ENCODE measurements at regions not wholly inside any gene's neighbourhood (a gene's known extent, or its start where the extent isn't known, plus 50 kb on each side); places are given as distances from the start of the nearest gene placed in this dataset.

DNA sequence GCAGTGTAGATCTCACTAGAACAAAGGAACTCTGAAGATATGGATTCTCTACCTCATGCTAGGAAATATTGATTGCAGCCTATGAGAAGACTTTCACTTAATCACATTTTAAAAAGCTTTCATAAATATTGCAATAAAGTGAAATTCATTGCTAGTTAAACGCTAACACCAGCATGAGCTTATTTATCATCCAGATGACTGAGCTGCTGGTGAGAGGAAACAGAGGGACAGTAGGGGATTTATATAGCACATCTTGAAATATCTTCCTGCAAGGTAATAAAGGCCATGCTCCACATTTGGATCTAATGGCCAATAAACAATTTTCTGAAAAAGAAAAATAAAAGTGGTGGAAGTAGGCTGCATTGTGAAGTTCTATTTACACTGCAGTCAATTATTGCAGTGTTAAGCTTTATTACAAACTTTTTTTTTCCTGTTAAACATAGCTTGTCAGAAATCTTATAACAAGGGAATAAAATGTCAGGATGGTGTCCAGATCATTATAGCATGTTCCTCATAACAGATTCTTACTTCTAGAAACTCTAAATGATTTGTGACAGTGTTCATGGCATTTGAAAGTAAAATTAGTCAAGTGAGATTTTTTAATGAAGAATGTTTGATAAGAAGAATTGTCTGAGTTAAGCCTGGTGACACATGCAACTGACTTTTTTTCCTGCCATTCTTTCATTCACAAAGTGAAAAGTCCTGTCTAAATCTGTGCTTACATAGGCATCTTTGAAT lies 342.6 kb downstream of the DMAC1 start:
- TF ChIP-seq, protein P1, sequence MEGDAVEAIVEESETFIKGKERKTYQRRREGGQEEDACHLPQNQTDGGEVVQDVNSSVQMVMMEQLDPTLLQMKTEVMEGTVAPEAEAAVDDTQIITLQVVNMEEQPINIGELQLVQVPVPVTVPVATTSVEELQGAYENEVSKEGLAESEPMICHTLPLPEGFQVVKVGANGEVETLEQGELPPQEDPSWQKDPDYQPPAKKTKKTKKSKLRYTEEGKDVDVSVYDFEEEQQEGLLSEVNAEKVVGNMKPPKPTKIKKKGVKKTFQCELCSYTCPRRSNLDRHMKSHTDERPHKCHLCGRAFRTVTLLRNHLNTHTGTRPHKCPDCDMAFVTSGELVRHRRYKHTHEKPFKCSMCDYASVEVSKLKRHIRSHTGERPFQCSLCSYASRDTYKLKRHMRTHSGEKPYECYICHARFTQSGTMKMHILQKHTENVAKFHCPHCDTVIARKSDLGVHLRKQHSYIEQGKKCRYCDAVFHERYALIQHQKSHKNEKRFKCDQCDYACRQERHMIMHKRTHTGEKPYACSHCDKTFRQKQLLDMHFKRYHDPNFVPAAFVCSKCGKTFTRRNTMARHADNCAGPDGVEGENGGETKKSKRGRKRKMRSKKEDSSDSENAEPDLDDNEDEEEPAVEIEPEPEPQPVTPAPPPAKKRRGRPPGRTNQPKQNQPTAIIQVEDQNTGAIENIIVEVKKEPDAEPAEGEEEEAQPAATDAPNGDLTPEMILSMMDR (conservative IDR thresholded peaks at IDR 0.05; ENCODE audit: low read depth, low read length) = no peak
- Histone ChIP-seq H2AFZ (ENCODE audit: low read depth) (no peak overlapping the region), H3K79me2 (ENCODE audit: insufficient read depth, low read depth) (no peaks in the 10 kb centered on the region), H4K20me1 (ENCODE audit: insufficient read depth) (no peaks in the 10 kb centered on the region), H3K4me1 (ENCODE audit: low read depth, poor library complexity, severe bottlenecking) (peaks cover 9% of the 10 kb centered on the region), H3K4me2 (no peak overlapping the region), H3K27me3 (ENCODE audit: insufficient read depth, low read depth) (no peaks in the 10 kb centered on the region), H3K36me3 (ENCODE audit: insufficient read depth) (no peaks in the 10 kb centered on the region), H3K27ac (no peak overlapping the region), H3K9ac (no peak overlapping the region), H3K4me3 (IDR thresholded peaks at IDR 0.05; ENCODE audit: insufficient read depth, low read depth, low read length) (no peak overlapping the region)

DNA sequence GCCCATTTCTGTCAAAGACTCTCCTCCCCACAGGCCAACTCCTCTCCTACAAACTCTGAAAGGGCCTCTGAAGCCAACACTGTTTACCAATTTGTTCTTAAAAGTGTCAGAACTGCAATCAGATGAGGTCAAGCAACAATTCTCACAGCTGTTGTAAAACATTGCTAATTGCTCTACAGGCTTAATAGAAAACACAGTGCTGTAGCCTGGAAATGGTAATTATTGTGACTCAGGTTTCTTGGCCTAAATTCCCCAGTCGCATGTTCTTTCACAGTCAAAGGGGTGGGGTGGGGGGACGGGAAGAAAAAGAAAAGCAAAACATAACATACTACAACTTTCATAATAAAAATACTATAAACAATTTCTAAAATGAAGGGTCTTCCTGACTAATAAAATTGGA lies 343.2 kb downstream of the DMAC1 start:
- Histone ChIP-seq H3K4me2 (no peak overlapping the region), H2AFZ (ENCODE audit: low read depth) (no peak overlapping the region), H3K27me3 (ENCODE audit: insufficient read depth, low read depth) (no peaks in the 10 kb centered on the region), H3K4me3 (IDR thresholded peaks at IDR 0.05; ENCODE audit: insufficient read depth, low read depth, low read length) (no peak overlapping the region), H3K36me3 (ENCODE audit: insufficient read depth) (no peaks in the 10 kb centered on the region), H4K20me1 (ENCODE audit: insufficient read depth) (no peaks in the 10 kb centered on the region), H3K4me1 (ENCODE audit: low read depth, poor library complexity, severe bottlenecking) (peaks cover 3% of the 10 kb centered on the region), H3K27ac (no peak overlapping the region), H3K79me2 (ENCODE audit: insufficient read depth, low read depth) (no peaks in the 10 kb centered on the region), H3K9ac (no peak overlapping the region)
- TF ChIP-seq, protein P1 (conservative IDR thresholded peaks at IDR 0.05; ENCODE audit: low read depth, low read length) = no peak

DNA sequence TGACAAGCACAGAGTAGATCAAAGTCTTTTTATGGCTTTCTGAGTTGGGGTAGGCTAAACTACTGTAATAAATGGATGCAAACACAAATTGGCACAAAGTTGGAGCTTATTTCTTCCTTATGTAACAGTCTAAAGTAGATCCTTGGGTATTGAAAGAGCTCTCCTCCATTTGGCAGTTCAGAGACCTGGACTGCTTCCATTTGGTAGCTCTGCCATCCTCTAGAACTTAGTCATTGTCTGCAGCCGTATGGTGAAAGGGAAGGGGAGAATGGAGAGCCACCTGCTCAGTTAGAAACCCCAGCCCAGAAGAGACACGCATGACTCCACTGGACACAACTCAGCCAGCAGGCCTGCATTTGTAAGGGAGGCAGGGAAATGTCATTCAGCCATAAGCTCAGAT lies 345.0 kb downstream of the DMAC1 start:
- no peak overlapping the region for H3K9ac ChIP-seq
- no peak overlapping the region for H2AFZ ChIP-seq (ENCODE audit: low read depth)
- H3K36me3 ChIP-seq (ENCODE audit: insufficient read depth) = no peaks in the 10 kb centered on the region
- H4K20me1 ChIP-seq (ENCODE audit: insufficient read depth) = no peaks in the 10 kb centered on the region
- no peak overlapping the region for H3K4me3 ChIP-seq (IDR thresholded peaks at IDR 0.05; ENCODE audit: insufficient read depth, low read depth, low read length)
- no peak overlapping the region for H3K4me2 ChIP-seq
- H3K4me1 ChIP-seq (ENCODE audit: low read depth, poor library complexity, severe bottlenecking) = no peaks in the 10 kb centered on the region
- H3K27me3 ChIP-seq (ENCODE audit: insufficient read depth, low read depth) = no peaks in the 10 kb centered on the region
- TF ChIP-seq, protein P1 (conservative IDR thresholded peaks at IDR 0.05; ENCODE audit: low read depth, low read length) = no peak
- no peak overlapping the region for H3K27ac ChIP-seq
- H3K79me2 ChIP-seq (ENCODE audit: insufficient read depth, low read depth) = no peaks in the 10 kb centered on the region

DNA sequence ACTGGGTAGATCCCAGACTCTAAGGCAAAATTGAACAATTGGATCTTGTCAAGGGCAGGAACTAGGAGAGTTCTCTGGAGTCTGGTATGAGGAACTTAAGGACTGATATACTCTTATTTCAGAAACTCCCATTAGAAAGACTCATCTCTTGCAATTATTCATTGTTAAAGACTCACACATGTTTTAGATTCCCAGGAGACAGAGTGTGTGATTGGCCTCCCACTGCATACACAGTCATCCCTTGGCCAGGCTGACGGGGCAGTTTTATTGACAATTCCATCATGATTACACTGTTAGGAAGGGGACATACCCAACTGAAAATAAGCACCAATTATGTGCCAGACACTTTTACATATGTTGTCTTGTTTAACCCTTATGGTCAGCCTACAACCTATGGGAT lies 347.2 kb downstream of the DMAC1 start:
- no peak overlapping the region for H3K4me3 ChIP-seq (IDR thresholded peaks at IDR 0.05; ENCODE audit: insufficient read depth, low read depth, low read length)
- H3K27ac ChIP-seq = no peak overlapping the region
- no peaks in the 10 kb centered on the region for H3K36me3 ChIP-seq (ENCODE audit: insufficient read depth)
- H3K4me2 ChIP-seq = no peak overlapping the region
- H4K20me1 ChIP-seq (ENCODE audit: insufficient read depth) = no peaks in the 10 kb centered on the region
- H3K79me2 ChIP-seq (ENCODE audit: insufficient read depth, low read depth) = no peaks in the 10 kb centered on the region
- no peak overlapping the region for H2AFZ ChIP-seq (ENCODE audit: low read depth)
- TF ChIP-seq, protein P1 (conservative IDR thresholded peaks at IDR 0.05; ENCODE audit: low read depth, low read length) = no peak
- H3K27me3 ChIP-seq (ENCODE audit: insufficient read depth, low read depth) = no peaks in the 10 kb centered on the region
- H3K9ac ChIP-seq = no peak overlapping the region
- H3K4me1 ChIP-seq (ENCODE audit: low read depth, poor library complexity, severe bottlenecking) = no peaks in the 10 kb centered on the region

All from KMS-11 (cell line).